BE2C (cell line): ENCODE measurements at regions not wholly inside any gene's neighbourhood (a gene's known extent, or its start where the extent isn't known, plus 50 kb on each side); places are given as distances from the start of the nearest gene placed in this dataset.

Experiments
- DNase-seq: peaks from one replicate; pipeline ENCODE4 v3.0.0-alpha.2; 2020
- H3K27me3 ChIP-seq: fragments of 250-450 bp; sonication (Bioruptor Pico); 2 replicates; pipeline ENCODE4 v1.5.1; 2020; ENCODE audit warnings: mild to moderate bottlenecking
- H3K36me3 ChIP-seq: fragments of 250-450 bp; sonication (Bioruptor Pico); 2 replicates; pipeline ENCODE4 v1.5.1; 2020; ENCODE audit warnings: mild to moderate bottlenecking
- H3K4me1 ChIP-seq: fragments of 250-450 bp; sonication (Bioruptor Pico); 2 replicates; pipeline ENCODE4 v1.5.1; 2020
- H3K4me3 ChIP-seq: 2 replicates; pipeline ENCODE4 v1.5.1; 2011; ENCODE audit warnings: low read depth, low read length
- H3K9me3 ChIP-seq: fragments of 250-450 bp; sonication (Bioruptor Pico); 2 replicates; pipeline ENCODE4 v1.5.1; 2020
- TF ChIP-seq, protein P1 (sequence below): IDR thresholded peaks from 2 replicates; pipeline ENCODE4 v1.5.1; 2012; ENCODE audit warnings: mild to moderate bottlenecking, low read depth, low read length

DNA sequence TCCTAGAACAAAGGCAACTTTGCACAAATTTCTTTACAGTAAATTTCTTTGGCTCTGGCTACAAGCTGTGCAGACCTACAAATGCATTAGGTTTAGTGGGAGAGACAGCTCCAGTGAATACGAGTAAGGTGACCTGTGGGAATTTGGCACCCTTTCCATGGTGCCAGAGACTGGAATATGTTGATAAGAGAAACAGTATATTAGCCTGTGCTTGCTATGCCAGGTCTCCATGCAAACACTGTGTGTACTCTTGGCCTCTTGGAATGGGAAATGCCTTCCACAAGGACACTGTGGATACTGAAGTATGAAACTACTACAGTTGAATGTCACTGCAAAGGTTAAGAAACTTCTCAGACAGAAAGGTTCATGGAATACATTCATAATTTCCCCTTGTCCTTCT is 458.5 kb downstream of the IRX1 start:
- H3K9me3 ChIP-seq = no peaks in the 10 kb centered on the region
- no peaks in the 10 kb centered on the region for H3K4me1 ChIP-seq
- TF ChIP-seq, protein P1, sequence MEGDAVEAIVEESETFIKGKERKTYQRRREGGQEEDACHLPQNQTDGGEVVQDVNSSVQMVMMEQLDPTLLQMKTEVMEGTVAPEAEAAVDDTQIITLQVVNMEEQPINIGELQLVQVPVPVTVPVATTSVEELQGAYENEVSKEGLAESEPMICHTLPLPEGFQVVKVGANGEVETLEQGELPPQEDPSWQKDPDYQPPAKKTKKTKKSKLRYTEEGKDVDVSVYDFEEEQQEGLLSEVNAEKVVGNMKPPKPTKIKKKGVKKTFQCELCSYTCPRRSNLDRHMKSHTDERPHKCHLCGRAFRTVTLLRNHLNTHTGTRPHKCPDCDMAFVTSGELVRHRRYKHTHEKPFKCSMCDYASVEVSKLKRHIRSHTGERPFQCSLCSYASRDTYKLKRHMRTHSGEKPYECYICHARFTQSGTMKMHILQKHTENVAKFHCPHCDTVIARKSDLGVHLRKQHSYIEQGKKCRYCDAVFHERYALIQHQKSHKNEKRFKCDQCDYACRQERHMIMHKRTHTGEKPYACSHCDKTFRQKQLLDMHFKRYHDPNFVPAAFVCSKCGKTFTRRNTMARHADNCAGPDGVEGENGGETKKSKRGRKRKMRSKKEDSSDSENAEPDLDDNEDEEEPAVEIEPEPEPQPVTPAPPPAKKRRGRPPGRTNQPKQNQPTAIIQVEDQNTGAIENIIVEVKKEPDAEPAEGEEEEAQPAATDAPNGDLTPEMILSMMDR = no peak
- H3K4me3 ChIP-seq = no peak overlapping the region
- H3K36me3 ChIP-seq = no peaks in the 10 kb centered on the region
- no peak for DNase-seq
- H3K27me3 ChIP-seq = no peaks in the 10 kb centered on the region

DNA sequence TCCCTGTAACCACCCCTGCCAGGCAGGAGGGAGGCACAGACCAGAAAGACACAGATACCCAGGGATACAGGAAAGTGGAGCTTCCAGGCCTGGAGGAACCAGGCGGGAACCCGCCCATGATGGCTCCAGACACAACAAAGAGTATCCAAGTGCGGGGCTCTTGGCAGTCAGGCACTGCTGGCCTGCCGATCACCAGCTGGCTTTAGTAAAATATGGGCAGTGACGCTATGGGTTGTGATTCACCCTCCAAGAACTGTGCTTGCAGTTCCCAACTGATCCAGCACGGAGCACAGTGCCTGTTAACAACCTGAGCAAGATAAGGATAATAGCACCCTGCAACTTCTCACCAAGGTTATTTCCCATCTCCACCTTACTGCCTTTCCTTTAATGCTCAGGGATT is 463.3 kb downstream of the IRX1 start:
- Histone ChIP-seq H3K9me3 (no peaks in the 10 kb centered on the region), H3K36me3 (no peaks in the 10 kb centered on the region), H3K4me1 (no peaks in the 10 kb centered on the region), H3K27me3 (no peaks in the 10 kb centered on the region), H3K4me3 (no peak overlapping the region)
- no peak for DNase-seq
- TF ChIP-seq, protein P1 = no peak

DNA sequence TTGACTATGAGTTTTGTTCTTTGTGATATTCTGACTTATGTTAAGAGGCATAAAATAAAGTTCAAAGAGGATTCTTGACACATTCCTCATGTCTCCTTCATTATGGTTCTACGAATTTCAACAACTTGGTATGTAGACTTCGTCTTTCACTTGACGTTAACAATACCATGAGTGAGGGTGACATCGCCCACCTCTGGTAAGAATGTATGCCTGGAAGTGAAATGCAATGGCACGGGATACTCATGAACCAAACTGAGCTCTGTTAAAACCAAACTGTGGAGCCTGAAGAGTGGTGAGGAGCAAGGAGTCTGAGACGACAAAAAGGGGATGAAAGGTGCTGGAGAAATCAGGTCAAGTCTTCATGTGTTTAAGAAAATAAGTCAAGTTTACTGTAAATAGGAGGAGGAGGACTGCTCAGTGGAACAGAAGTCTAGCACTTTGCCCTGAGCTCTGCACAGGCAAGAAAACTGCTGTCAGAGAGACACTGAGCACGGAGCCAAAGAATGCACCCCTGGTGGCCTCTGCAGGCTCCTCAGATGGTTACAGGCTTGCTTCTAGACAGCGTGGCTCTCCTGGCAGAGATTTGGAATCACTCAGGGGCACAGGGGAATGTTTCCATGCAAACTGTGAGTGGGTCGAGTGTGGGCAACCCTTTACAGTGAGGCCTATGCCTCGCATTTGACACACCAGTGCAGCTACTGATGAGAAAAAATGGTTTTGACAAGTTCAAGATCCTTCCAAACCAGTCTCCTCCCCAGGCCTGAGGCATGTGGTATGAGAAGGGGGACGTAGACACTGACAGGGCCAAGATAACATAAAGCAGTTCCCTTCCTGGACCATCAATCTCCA is 470.1 kb downstream of the IRX1 start:
- no peak overlapping the region for H3K4me3 ChIP-seq
- no peak for DNase-seq
- H3K27me3 ChIP-seq = no peaks in the 10 kb centered on the region
- no peaks in the 10 kb centered on the region for H3K4me1 ChIP-seq
- no peaks in the 10 kb centered on the region; the same call in 1 of the 2 replicates for H3K9me3 ChIP-seq
- H3K36me3 ChIP-seq = no peaks in the 10 kb centered on the region
- TF ChIP-seq, protein P1 = no peak

DNA sequence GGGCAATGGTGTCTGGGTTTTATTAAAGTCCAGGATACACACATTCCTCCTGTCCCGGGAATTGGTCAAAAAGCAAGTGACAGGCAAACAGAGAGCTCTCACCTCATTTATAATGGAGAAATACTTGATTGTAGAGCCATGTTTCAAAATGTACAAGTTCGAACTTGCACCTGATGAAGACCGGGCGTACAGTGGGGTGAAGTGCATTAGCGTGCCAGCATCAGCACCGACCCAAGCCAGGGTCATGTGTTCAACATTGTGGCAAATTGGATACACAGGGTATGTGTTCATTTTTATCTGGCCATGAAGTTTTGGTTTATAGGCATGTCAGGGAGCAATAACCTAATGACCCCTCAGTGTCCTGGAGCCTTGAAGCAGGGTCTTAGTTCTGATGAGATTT is 472.5 kb downstream of the IRX1 start:
- H3K9me3 ChIP-seq = no peaks in the 10 kb centered on the region; the same call in 1 of the 2 replicates
- no peaks in the 10 kb centered on the region for H3K4me1 ChIP-seq
- DNase-seq = no peak
- TF ChIP-seq, protein P1 = no peak
- H3K36me3 ChIP-seq = no peaks in the 10 kb centered on the region
- H3K4me3 ChIP-seq = no peak overlapping the region
- no peaks in the 10 kb centered on the region for H3K27me3 ChIP-seq

DNA sequence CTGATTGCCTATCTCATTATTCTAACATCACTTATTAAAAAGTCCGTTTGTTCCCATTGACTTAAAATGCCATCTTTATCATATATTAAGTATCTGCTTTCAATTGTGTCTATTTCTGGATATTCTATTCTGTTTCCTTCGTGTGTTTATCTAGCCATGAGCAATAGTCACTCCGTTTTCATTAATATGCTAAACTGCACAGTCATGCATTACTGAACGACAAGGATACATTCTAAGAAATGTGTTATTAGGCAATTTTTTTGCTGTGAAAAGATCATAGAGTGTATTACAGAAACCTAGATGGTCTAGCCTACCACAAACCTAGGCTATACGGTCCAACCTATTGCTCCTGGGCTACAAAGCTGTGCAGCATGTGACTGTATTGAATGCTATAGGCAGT is 482.9 kb downstream of the IRX1 start:
- no peaks in the 10 kb centered on the region for H3K36me3 ChIP-seq
- DNase-seq = no peak
- no peaks in the 10 kb centered on the region for H3K27me3 ChIP-seq
- H3K4me3 ChIP-seq = no peak overlapping the region
- TF ChIP-seq, protein P1 = no peak
- no peaks in the 10 kb centered on the region for H3K9me3 ChIP-seq
- no peaks in the 10 kb centered on the region for H3K4me1 ChIP-seq

DNA sequence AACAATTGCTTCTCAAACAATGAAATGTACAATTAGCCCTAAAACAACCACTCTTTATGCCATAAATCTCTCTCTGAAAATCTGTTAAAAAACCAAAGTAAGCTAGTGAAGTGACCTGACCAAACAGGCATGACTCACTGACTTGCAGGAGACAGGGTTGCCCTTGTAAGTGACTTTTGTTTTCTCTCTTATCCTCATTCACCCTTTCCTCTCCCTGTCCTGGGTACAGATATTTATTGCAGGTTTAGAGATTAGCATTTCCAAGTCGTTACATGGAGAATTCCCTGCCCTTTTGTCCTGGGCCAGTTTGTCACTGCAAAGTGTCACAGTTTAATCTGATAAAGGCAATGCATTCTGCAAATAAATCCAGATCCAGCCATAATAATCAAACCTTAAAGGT is 484.2 kb downstream of the IRX1 start:
- no peak overlapping the region for H3K4me3 ChIP-seq
- no peaks in the 10 kb centered on the region for H3K9me3 ChIP-seq
- TF ChIP-seq, protein P1 = no peak
- no peaks in the 10 kb centered on the region for H3K36me3 ChIP-seq
- H3K27me3 ChIP-seq = no peaks in the 10 kb centered on the region
- H3K4me1 ChIP-seq = no peaks in the 10 kb centered on the region
- no peak for DNase-seq
